ENCODE measurements at regions not wholly inside any gene's neighbourhood (a gene's known extent, or its start where the extent isn't known, plus 50 kb on each side); places are given as distances from the start of the nearest gene placed in this dataset.

GRCh38 chr12:33734871-33735270 lies 287.4 kb upstream of the ALG10 start:
- no peak for TF ChIP-seq EZH2 (IDR thresholded peaks at IDR 0.05)
- TF ChIP-seq POLR2AphosphoS5 (IDR thresholded peaks at IDR 0.05; ENCODE audit: low read depth, low read length), result no peak
- no peak for TF ChIP-seq POLR2A (IDR thresholded peaks at IDR 0.05; ENCODE audit: borderline replicate concordance, extremely low read depth, insufficient read depth, insufficient read length)
- no peak for TF ChIP-seq CTCF (IDR thresholded peaks at IDR 0.05 in 2 of 3, conservative IDR thresholded peaks at IDR 0.05 in 1 of 3; ENCODE audit: borderline replicate concordance in 1 of 3, insufficient read depth in 1 of 3, low read depth in 2 of 3, low read length in 2 of 3)
- no peak for TF ChIP-seq ELF1 (IDR thresholded peaks at IDR 0.05; ENCODE audit: borderline replicate concordance, low read depth)
- no peak for TF ChIP-seq YY1 (IDR thresholded peaks at IDR 0.05; ENCODE audit: extremely low read depth, insufficient replicate concordance, low read depth, low read length)
- no peak for TF ChIP-seq TCF7L2 (IDR thresholded peaks at IDR 0.05; ENCODE audit: borderline replicate concordance, extremely low read depth, insufficient read depth, insufficient read length)
- TF ChIP-seq SRF (IDR thresholded peaks at IDR 0.05; ENCODE audit: low read depth), result no peak
- no peak for TF ChIP-seq SIN3A (IDR thresholded peaks at IDR 0.05; ENCODE audit: low read depth)

Measured in HCT116 (cell line).